ENCODE measurements at regions not wholly inside any gene's neighbourhood (a gene's known extent, or its start where the extent isn't known, plus 50 kb on each side); places are given as distances from the start of the nearest gene placed in this dataset.

DNA sequence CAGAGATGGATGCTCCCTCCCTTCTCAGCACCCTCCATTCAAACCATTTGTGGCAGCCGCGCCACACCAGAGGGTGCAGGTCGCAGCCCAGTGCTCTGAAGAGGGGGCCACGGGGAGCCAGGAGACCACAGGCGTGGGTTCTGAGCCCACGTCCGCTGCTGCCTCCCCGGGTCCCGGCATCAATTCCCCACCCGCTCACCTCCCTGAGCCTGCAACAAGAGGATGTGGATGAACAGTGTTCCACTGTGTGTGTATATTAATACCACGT, 120.1 kb upstream of the VSTM2B start:
- in situ Hi-C loops (cut with MboI) = no loop called here
- no peak overlapping the region for H3K4me2 ChIP-seq (ENCODE audit: unreplicated experiment)
- TF ChIP-seq EZH2phosphoT487 (IDR thresholded peaks at IDR 0.05; ENCODE audit: insufficient read depth, low read depth) = no peak
- no peak for TF ChIP-seq EZH2 (IDR thresholded peaks at IDR 0.05; ENCODE audit: insufficient read depth, poor library complexity, severe bottlenecking)
- no peak overlapping the region for H3K27ac ChIP-seq
- no peak overlapping the region for H3K9ac ChIP-seq
- H3K9me2 ChIP-seq (ENCODE audit: insufficient read depth) = no peaks in the 10 kb centered on the region
- no peaks in the 10 kb centered on the region for H3K36me3 ChIP-seq (ENCODE audit: low read depth)
- WGBS, 2 experiments (ENCODE audit: low coverage in 1 of 2, low lambda C conversion rate in 2 of 2, missing lambda C conversion rate in 2 of 2) = 66 to 80% methylated on average over 11 of the region's 11 CpGs
- no peaks in the 10 kb centered on the region for H3F3A ChIP-seq (ENCODE audit: insufficient read depth)
- no peaks in the 10 kb centered on the region for H3K4me1 ChIP-seq (ENCODE audit: insufficient read depth)
- H3K9me3 ChIP-seq (ENCODE audit: low read depth) = no peaks in the 10 kb centered on the region
- H3K27me3 ChIP-seq (replicated peaks; ENCODE audit: insufficient read depth) = no peaks in the 10 kb centered on the region
- no peaks in the 10 kb centered on the region for H3K79me2 ChIP-seq (ENCODE audit: insufficient read depth)
- no peaks in the 10 kb centered on the region for H4K20me1 ChIP-seq (ENCODE audit: insufficient read depth)
- no peak for DNase-seq
- H3K4me3 ChIP-seq = no peak overlapping the region
- H2AFZ ChIP-seq = no peak overlapping the region

DNA sequence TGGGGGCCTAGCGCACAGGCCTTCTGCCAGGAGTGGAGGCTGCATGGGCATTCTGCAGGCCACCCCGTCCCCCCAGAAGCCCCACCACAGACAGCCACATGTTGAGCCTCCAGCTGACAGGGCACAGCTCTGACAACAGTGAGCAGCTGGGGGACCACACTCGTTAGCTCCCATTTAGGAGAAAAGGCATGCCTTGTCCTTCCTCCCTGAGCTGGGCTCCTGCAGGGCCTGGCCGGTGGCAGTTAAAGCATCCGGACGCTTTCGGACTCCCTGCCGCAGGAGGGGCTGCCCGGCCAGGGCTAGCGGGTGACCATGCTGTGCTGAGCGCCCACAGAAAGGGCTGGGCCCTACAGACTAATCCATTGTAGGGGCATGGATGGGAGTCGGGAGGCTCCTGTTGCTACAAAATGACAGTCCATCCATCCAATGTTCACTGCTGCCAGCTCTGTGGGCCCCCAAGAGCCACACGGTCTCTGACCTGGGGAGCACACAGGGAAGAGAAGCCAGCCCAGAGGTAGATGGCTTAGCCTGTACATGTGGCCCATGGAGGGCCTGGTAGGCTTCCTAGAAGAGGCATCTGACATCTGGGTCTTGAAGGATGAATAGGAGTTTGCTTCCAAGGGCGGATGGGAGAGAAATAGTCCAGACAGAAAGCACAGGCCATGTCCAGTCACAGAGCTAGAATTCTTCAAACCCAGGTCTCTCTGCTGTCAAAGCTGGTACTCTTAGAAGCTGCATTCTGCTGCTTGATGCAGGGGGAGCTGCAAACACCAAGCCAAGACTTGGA, 116.5 kb upstream of the VSTM2B start:
- H3K4me2 ChIP-seq (ENCODE audit: unreplicated experiment) = no peak overlapping the region
- no peaks in the 10 kb centered on the region for H3F3A ChIP-seq (ENCODE audit: insufficient read depth)
- no peak overlapping the region for H3K27ac ChIP-seq
- H4K20me1 ChIP-seq (ENCODE audit: insufficient read depth) = no peaks in the 10 kb centered on the region
- DNase-seq = no peak
- H3K9me2 ChIP-seq (ENCODE audit: insufficient read depth) = no peaks in the 10 kb centered on the region
- H2AFZ ChIP-seq = no peak overlapping the region
- in situ Hi-C loops (cut with MboI) = no loop called here
- no peaks in the 10 kb centered on the region for H3K79me2 ChIP-seq (ENCODE audit: insufficient read depth)
- TF ChIP-seq EZH2 (IDR thresholded peaks at IDR 0.05; ENCODE audit: insufficient read depth, poor library complexity, severe bottlenecking) (no peak), EZH2phosphoT487 (IDR thresholded peaks at IDR 0.05; ENCODE audit: insufficient read depth, low read depth) (no peak)
- no peak overlapping the region for H3K4me3 ChIP-seq
- no peaks in the 10 kb centered on the region for H3K36me3 ChIP-seq (ENCODE audit: low read depth)
- H3K9ac ChIP-seq = no peak overlapping the region
- H3K9me3 ChIP-seq (ENCODE audit: low read depth) = no peaks in the 10 kb centered on the region
- WGBS, 2 experiments (ENCODE audit: low coverage in 1 of 2, low lambda C conversion rate in 2 of 2, missing lambda C conversion rate in 2 of 2) = 65 to 66% methylated on average over 14 of the region's 14 CpGs
- no peaks in the 10 kb centered on the region for H3K27me3 ChIP-seq (replicated peaks; ENCODE audit: insufficient read depth)
- no peaks in the 10 kb centered on the region for H3K4me1 ChIP-seq (ENCODE audit: insufficient read depth)

DNA sequence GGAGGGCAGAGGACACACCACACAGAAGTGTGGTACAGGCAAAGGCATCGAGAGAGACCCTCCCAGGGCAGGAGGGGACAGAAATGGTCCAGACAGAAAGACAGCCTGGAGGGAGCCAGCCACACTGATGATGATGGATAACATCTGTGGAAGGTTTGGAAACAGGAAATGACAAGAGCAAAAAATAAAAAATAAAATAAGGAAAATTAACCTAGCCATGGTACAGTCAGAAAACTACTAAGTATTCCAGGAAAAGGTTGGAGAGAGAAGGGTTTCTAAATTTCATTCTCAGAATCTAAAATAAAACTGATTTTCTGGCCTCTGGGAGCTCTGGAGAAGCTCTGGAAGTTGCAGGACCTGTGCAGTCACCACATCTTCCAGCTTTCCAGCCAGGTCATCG, 115.2 kb upstream of the VSTM2B start:
- WGBS, 2 experiments (ENCODE audit: low coverage in 1 of 2, low lambda C conversion rate in 2 of 2, missing lambda C conversion rate in 2 of 2) = 42 to 43% methylated on average over 2 of the region's 2 CpGs
- in situ Hi-C loops (cut with MboI) = no loop called here
- Histone ChIP-seq H2AFZ (no peak overlapping the region), H3K4me2 (ENCODE audit: unreplicated experiment) (no peak overlapping the region), H3K4me3 (no peak overlapping the region), H3K4me1 (ENCODE audit: insufficient read depth) (no peaks in the 10 kb centered on the region), H3K9ac (no peak overlapping the region), H3K79me2 (ENCODE audit: insufficient read depth) (no peaks in the 10 kb centered on the region), H3K36me3 (ENCODE audit: low read depth) (no peaks in the 10 kb centered on the region), H3K9me3 (ENCODE audit: low read depth) (no peaks in the 10 kb centered on the region), H3K27me3 (replicated peaks; ENCODE audit: insufficient read depth) (no peaks in the 10 kb centered on the region), H3K27ac (no peak overlapping the region), H3F3A (ENCODE audit: insufficient read depth) (no peaks in the 10 kb centered on the region), H4K20me1 (ENCODE audit: insufficient read depth) (no peaks in the 10 kb centered on the region), H3K9me2 (ENCODE audit: insufficient read depth) (no peaks in the 10 kb centered on the region)
- DNase-seq = no peak
- TF ChIP-seq EZH2phosphoT487 (IDR thresholded peaks at IDR 0.05; ENCODE audit: insufficient read depth, low read depth) (no peak), EZH2 (IDR thresholded peaks at IDR 0.05; ENCODE audit: insufficient read depth, poor library complexity, severe bottlenecking) (no peak)

DNA sequence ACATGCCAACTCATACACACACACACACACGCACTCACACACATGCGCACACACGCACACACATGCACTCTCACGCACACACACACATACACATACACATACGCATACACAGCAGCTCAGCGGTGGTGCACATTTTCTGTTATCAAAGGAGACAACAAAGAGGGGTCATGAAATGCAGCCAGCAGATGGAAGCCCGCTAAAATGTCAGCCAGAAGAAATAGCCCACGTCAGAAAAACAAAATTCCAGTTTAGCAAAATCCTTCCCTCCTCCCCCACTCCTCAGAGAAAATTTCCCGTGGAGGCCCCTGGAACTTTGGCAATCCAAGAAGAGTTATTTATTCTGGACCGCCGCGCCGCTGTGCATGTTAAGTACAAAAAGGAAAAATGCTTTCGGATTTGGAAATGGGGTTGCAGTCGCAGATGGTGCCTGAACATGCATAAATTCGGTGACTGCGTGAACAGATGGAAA, 114.6 kb upstream of the VSTM2B start:
- no peaks in the 10 kb centered on the region for H3K27me3 ChIP-seq (replicated peaks; ENCODE audit: insufficient read depth)
- H3K79me2 ChIP-seq (ENCODE audit: insufficient read depth) = no peaks in the 10 kb centered on the region
- H3K4me1 ChIP-seq (ENCODE audit: insufficient read depth) = no peaks in the 10 kb centered on the region
- DNase-seq = peak; percentile 7
- no peak overlapping the region for H3K4me3 ChIP-seq
- H3K4me2 ChIP-seq (ENCODE audit: unreplicated experiment) = no peak overlapping the region
- H3K9ac ChIP-seq = no peak overlapping the region
- TF ChIP-seq EZH2phosphoT487 (IDR thresholded peaks at IDR 0.05; ENCODE audit: insufficient read depth, low read depth) (no peak), EZH2 (IDR thresholded peaks at IDR 0.05; ENCODE audit: insufficient read depth, poor library complexity, severe bottlenecking) (no peak)
- no peak overlapping the region for H2AFZ ChIP-seq
- no peaks in the 10 kb centered on the region for H4K20me1 ChIP-seq (ENCODE audit: insufficient read depth)
- 6 to 15% methylated on average over 17 of the region's 17 CpGs for WGBS, 2 experiments (ENCODE audit: low coverage in 1 of 2, low lambda C conversion rate in 2 of 2, missing lambda C conversion rate in 2 of 2)
- no peaks in the 10 kb centered on the region for H3K36me3 ChIP-seq (ENCODE audit: low read depth)
- in situ Hi-C loops (cut with MboI) = no loop called here
- H3K9me3 ChIP-seq (ENCODE audit: low read depth) = no peaks in the 10 kb centered on the region
- no peaks in the 10 kb centered on the region for H3K9me2 ChIP-seq (ENCODE audit: insufficient read depth)
- no peak overlapping the region for H3K27ac ChIP-seq
- no peaks in the 10 kb centered on the region for H3F3A ChIP-seq (ENCODE audit: insufficient read depth)
